ENCODE measurements at regions not wholly inside any gene's neighbourhood (a gene's known extent, or its start where the extent isn't known, plus 50 kb on each side); places are given as distances from the start of the nearest gene placed in this dataset.

- no peak for DNase-seq (ENCODE audit: low spot score)
These were observed 67.0 kb upstream of the ISX start for GRCh38 chr22:34998921-34999320.

DNA sequence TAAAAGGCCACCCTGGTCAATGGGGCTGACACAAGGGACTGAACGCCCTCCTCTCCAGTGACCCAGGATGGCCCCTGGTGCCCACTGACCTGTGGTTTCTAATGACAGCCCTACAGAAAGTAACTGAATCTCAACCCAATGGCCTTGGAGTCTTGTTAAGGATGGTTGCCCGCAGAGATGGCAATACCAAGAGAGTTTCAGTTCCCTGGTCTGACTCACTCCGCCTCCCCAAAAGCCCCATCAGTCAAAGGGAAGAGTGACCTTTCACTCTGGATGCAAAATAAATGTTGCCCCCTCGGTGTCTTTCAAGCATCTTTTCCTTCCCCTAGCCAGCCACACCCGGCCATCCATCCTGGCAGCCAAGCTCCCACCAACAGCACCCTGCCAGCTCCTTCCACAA lies 57.7 kb upstream of the ISX start:
- no peak for DNase-seq (ENCODE audit: low spot score)

- no peak for DNase-seq (ENCODE audit: low spot score)
These were observed 55.4 kb upstream of the ISX start for GRCh38 chr22:35010543-35010942.

DNA sequence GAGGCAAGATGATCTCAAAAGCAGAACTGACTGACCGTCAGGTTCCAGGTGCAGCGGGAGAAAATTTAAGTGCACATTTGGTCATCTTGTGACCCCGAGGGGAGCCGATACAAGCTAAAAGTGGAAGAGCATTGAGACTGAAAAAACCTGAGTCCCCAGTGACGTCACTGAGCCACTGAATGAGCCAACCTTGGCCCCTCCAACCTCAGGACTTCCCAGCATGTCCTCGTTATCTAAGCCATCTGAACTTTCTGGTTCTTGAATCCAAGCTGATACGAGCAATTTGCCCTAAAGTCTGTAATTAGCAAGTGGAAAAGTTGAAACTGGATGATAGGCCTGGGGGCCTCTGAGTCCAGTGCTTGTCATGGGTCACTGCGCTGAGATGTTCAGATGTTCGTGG lies 51.1 kb upstream of the ISX start:
- DNase-seq (ENCODE audit: low spot score): no peak

All from GM03348 (cell line).